OCI-LY1 (cell line): ENCODE measurements at regions not wholly inside any gene's neighbourhood (a gene's known extent, or its start where the extent isn't known, plus 50 kb on each side); places are given as distances from the start of the nearest gene placed in this dataset.

Experiments
- H2AFZ ChIP-seq: fragments of 200-600 bp; sonication (generic), shearing (Covaris generic); 2 replicates; pipeline ENCODE4 v1.6.0; 2014; ENCODE audit warnings: antibody characterized with exemption, mild to moderate bottlenecking, low read length
- H3F3A ChIP-seq: fragments of 200-600 bp; sonication (generic), shearing (Covaris generic); 2 replicates; pipeline ENCODE4 v1.6.0; 2014; ENCODE audit warnings: mild to moderate bottlenecking, antibody characterized with exemption, low read length, moderate library complexity; ENCODE audit not compliant: insufficient read depth
- H3K27ac ChIP-seq: fragments of 200-600 bp; sonication (generic); 2 replicates; pipeline ENCODE4 v1.5.1; 2014; ENCODE audit warnings: low read length, mixed run types, mild to moderate bottlenecking, low read depth; ENCODE audit not compliant: poor library complexity, severe bottlenecking
- H3K27me3 ChIP-seq: fragments of 200-600 bp; sonication (generic); 2 replicates; pipeline ENCODE4 v1.6.0; 2014; ENCODE audit warnings: antibody characterized with exemption, mild to moderate bottlenecking, low read length, moderate library complexity; ENCODE audit not compliant: insufficient read depth
- H3K36me3 ChIP-seq: fragments of 200-600 bp; sonication (generic); 2 replicates; pipeline ENCODE4 v1.6.1; 2014; ENCODE audit warnings: mild to moderate bottlenecking, antibody characterized with exemption, low read length, moderate library complexity, mixed read lengths; ENCODE audit not compliant: insufficient read depth
- H3K4me1 ChIP-seq: fragments of 200-600 bp; sonication (generic); 2 replicates; pipeline ENCODE4 v1.5.1; 2014; ENCODE audit warnings: mild to moderate bottlenecking, low read length, moderate library complexity; ENCODE audit not compliant: insufficient read depth, severe bottlenecking
- H3K4me2 ChIP-seq: fragments of 200-600 bp; sonication (generic), shearing (Covaris generic); 2 replicates; pipeline ENCODE4 v1.6.1; 2014; ENCODE audit warnings: low read length
- H3K4me3 ChIP-seq: fragments of 200-600 bp; sonication (generic); 2 replicates; pipeline ENCODE4 v1.5.1; 2014; ENCODE audit warnings: low read length, low read depth, mild to moderate bottlenecking, mixed read lengths; ENCODE audit not compliant: poor library complexity, severe bottlenecking
- H3K79me2 ChIP-seq: fragments of 200-600 bp; shearing (Covaris generic); 2 replicates; pipeline ENCODE4 v1.6.1; 2016; ENCODE audit warnings: mixed run types, low read length, mixed read lengths; ENCODE audit not compliant: insufficient read depth
- H3K9ac ChIP-seq: fragments of 200-600 bp; sonication (generic), shearing (Covaris generic); 2 replicates; pipeline ENCODE4 v1.6.1; 2014; ENCODE audit warnings: mild to moderate bottlenecking, low read length, mixed read lengths
- H3K9me2 ChIP-seq: fragments of 200-600 bp; sonication (generic), shearing (Covaris generic); 2 replicates; pipeline ENCODE4 v1.6.1; 2014; ENCODE audit warnings: low read depth, mild to moderate bottlenecking, low read length, mixed read lengths
- H3K9me3 ChIP-seq: fragments of 200-600 bp; shearing (Covaris generic); 2 replicates; pipeline ENCODE4 v1.6.1; 2014; ENCODE audit warnings: low read length, mixed read lengths
- H4K20me1 ChIP-seq: fragments of 200-600 bp; sonication (generic), shearing (Covaris generic); 2 replicates; pipeline ENCODE4 v1.6.0; 2016; ENCODE audit warnings: mild to moderate bottlenecking, low read length; ENCODE audit not compliant: insufficient read depth
- CTCF ChIP-seq: fragments of 200-600 bp; sonication (generic), shearing (Covaris generic); IDR thresholded peaks from 2 replicates; pipeline ENCODE4 v1.5.1; 2017; ENCODE audit warnings: mild to moderate bottlenecking, antibody characterized with exemption, low read length, moderate library complexity, mixed read lengths
- EZH2 ChIP-seq: fragments of 200-600 bp; sonication (generic), shearing (Covaris generic); IDR thresholded peaks from 2 replicates; pipeline ENCODE4 v1.8.0; 2017; ENCODE audit warnings: borderline replicate concordance, mixed run types, mild to moderate bottlenecking, antibody characterized with exemption, low read length, moderate library complexity, mixed read lengths

- no peak overlapping the region for H3K9ac ChIP-seq
- no peaks in the 10 kb centered on the region for H3F3A ChIP-seq
- no peak overlapping the region for H3K4me2 ChIP-seq
- H3K4me1 ChIP-seq: no peaks in the 10 kb centered on the region
- H2AFZ ChIP-seq: no peak overlapping the region
- no peaks in the 10 kb centered on the region for H3K9me2 ChIP-seq
- H3K79me2 ChIP-seq: no peaks in the 10 kb centered on the region
- H3K27me3 ChIP-seq: 0 out of 2 replicates have a peak, but pooled peaks cover under 1% of the 10 kb centered on the region
- H3K27ac ChIP-seq: no peak overlapping the region
- H3K36me3 ChIP-seq: no peaks in the 10 kb centered on the region
- no peaks in the 10 kb centered on the region for H3K9me3 ChIP-seq
- no peaks in the 10 kb centered on the region for H4K20me1 ChIP-seq
- TF ChIP-seq CTCF (no peak), EZH2 (no peak)
- H3K4me3 ChIP-seq: no peak overlapping the region
These were observed 494.7 kb downstream of the NPHP4 start for GRCh38 chr1:5497503-5497902.

GRCh38 chr1:5495596-5496410 is 496.4 kb downstream of the NPHP4 start:
- no peak overlapping the region for H3K27ac ChIP-seq
- H3K4me1 ChIP-seq: no peaks in the 10 kb centered on the region
- no peak overlapping the region for H3K9ac ChIP-seq
- H4K20me1 ChIP-seq: no peaks in the 10 kb centered on the region
- no peaks in the 10 kb centered on the region for H3K79me2 ChIP-seq
- H3K4me2 ChIP-seq: no peak overlapping the region
- no peaks in the 10 kb centered on the region for H3K9me3 ChIP-seq
- 0 out of 2 replicates have a peak, but pooled peaks cover 5% of the 10 kb centered on the region for H3K27me3 ChIP-seq
- TF ChIP-seq EZH2 (no peak), CTCF (no peak)
- no peaks in the 10 kb centered on the region for H3K9me2 ChIP-seq
- H2AFZ ChIP-seq: no peak overlapping the region
- no peaks in the 10 kb centered on the region for H3F3A ChIP-seq
- H3K36me3 ChIP-seq: no peaks in the 10 kb centered on the region
- H3K4me3 ChIP-seq: no peak overlapping the region

GRCh38 chr1:5494518-5494917 is 497.7 kb downstream of the NPHP4 start:
- H3K9ac ChIP-seq: no peak overlapping the region
- no peaks in the 10 kb centered on the region for H3K4me1 ChIP-seq
- H3K36me3 ChIP-seq: no peaks in the 10 kb centered on the region
- no peaks in the 10 kb centered on the region for H3F3A ChIP-seq
- H3K4me3 ChIP-seq: no peak overlapping the region
- no peak overlapping the region for H2AFZ ChIP-seq
- TF ChIP-seq CTCF: no peak
- no peak overlapping the region for H3K4me2 ChIP-seq
- no peak overlapping the region for H3K27ac ChIP-seq
- 0 out of 2 replicates have a peak, but pooled peaks cover 5% of the 10 kb centered on the region for H3K27me3 ChIP-seq
- no peaks in the 10 kb centered on the region for H3K9me2 ChIP-seq
- H3K79me2 ChIP-seq: no peaks in the 10 kb centered on the region
- H4K20me1 ChIP-seq: no peaks in the 10 kb centered on the region
- H3K9me3 ChIP-seq: no peaks in the 10 kb centered on the region
